ENCODE measurements at regions not wholly inside any gene's neighbourhood (a gene's known extent, or its start where the extent isn't known, plus 50 kb on each side); places are given as distances from the start of the nearest gene placed in this dataset.

- TF ChIP-seq CTCF (IDR thresholded peaks at IDR 0.05) (no peak), POLR2A (IDR thresholded peaks at IDR 0.05) (no peak), POLR2AphosphoS5 (IDR thresholded peaks at IDR 0.05) (no peak)
- intact Hi-C loops (cut with DNase I): no loop called here
Measured at GRCh38 chr22:48212727-48213126, 1450.3 kb downstream of the TBC1D22A start.

GRCh38 chr22:48210812-48211211 lies 1448.4 kb downstream of the TBC1D22A start:
- TF ChIP-seq POLR2AphosphoS5 (IDR thresholded peaks at IDR 0.05) (no peak), CTCF (IDR thresholded peaks at IDR 0.05) (no peak), EP300 (IDR thresholded peaks at IDR 0.05) (no peak), POLR2A (IDR thresholded peaks at IDR 0.05) (no peak)
- Histone ChIP-seq H3K27me3 (peaks cover 0 to 25% (median 0%) of the 10 kb centered on the region in 3 donors), H3K36me3 (no peaks in the 10 kb centered on the region), H3K4me1 (no peaks in the 10 kb centered on the region), H3K27ac (no peak overlapping the region), H3K9me3 (no peaks in the 10 kb centered on the region), H3K4me3 (no peak overlapping the region)
- no peak for DNase-seq
- 61 to 65% methylated on average over 7 of the region's 7 CpGs for WGBS, 2 donors
- intact Hi-C loops (cut with DNase I): no loop called here

More at GRCh38 chr22:48212727-48213126, 1450.3 kb downstream of the TBC1D22A start:
- DNase-seq: no peak
- Histone ChIP-seq H3K4me1 (no peaks in the 10 kb centered on the region), H3K9me3 (no peaks in the 10 kb centered on the region), H3K36me3 (no peaks in the 10 kb centered on the region), H3K27me3 (peaks cover 0 to 23% (median 0%) of the 10 kb centered on the region in 3 donors), H3K27ac (no peak overlapping the region), H3K4me3 (no peak overlapping the region)
- WGBS, 2 donors: 90 to 94% methylated on average over 1 of the region's 1 CpG

- H3K9me3 ChIP-seq: no peaks in the 10 kb centered on the region
- H3K36me3 ChIP-seq: no peaks in the 10 kb centered on the region
- DNase-seq: no peak
- H3K27me3 ChIP-seq: peaks cover 0 to 30% (median 0%) of the 10 kb centered on the region in 3 donors
- no peak for TF ChIP-seq POLR2AphosphoS5 (IDR thresholded peaks at IDR 0.05)
- TF ChIP-seq POLR2A (IDR thresholded peaks at IDR 0.05): no peak
- no peak for TF ChIP-seq EP300 (IDR thresholded peaks at IDR 0.05)
- no peak for TF ChIP-seq CTCF (IDR thresholded peaks at IDR 0.05)
- intact Hi-C loops (cut with DNase I): no loop called here
- H3K4me1 ChIP-seq: no peaks in the 10 kb centered on the region
- H3K4me3 ChIP-seq: no peak overlapping the region
- H3K27ac ChIP-seq: no peak overlapping the region
- WGBS, 2 donors: 52 to 76% methylated on average over 10 of the region's 10 CpGs
Measured at GRCh38 chr22:48210198-48210580, 1447.7 kb downstream of the TBC1D22A start.

- no peaks in the 10 kb centered on the region for H3K9me3 ChIP-seq
- no peak overlapping the region for H3K4me3 ChIP-seq
- intact Hi-C loops (cut with DNase I): no loop called here
- H3K27ac ChIP-seq: no peak overlapping the region
- no peaks in the 10 kb centered on the region for H3K4me1 ChIP-seq
- TF ChIP-seq CTCF (IDR thresholded peaks at IDR 0.05) (no peak), POLR2A (IDR thresholded peaks at IDR 0.05) (no peak), EP300 (IDR thresholded peaks at IDR 0.05) (no peak), POLR2AphosphoS5 (IDR thresholded peaks at IDR 0.05) (no peak)
- H3K36me3 ChIP-seq: no peaks in the 10 kb centered on the region
- 86 to 87% methylated on average over 26 of the region's 26 CpGs for WGBS, 2 donors
- H3K27me3 ChIP-seq: peaks cover 0 to 30% (median 0%) of the 10 kb centered on the region in 3 donors
- no peak for DNase-seq
Measured at GRCh38 chr22:48209473-48210197, 1447.2 kb downstream of the TBC1D22A start.

- H3K4me1 ChIP-seq: no peaks in the 10 kb centered on the region
- intact Hi-C loops (cut with DNase I): no loop called here
- H3K4me3 ChIP-seq: no peak overlapping the region
- H3K27me3 ChIP-seq: peaks cover 0 to 25% (median 0%) of the 10 kb centered on the region in 3 donors
- H3K27ac ChIP-seq: no peak overlapping the region
- TF ChIP-seq CTCF (IDR thresholded peaks at IDR 0.05): no peak
- TF ChIP-seq POLR2AphosphoS5 (IDR thresholded peaks at IDR 0.05): no peak
- no peak for TF ChIP-seq EP300 (IDR thresholded peaks at IDR 0.05)
- H3K9me3 ChIP-seq: no peaks in the 10 kb centered on the region
- DNase-seq: no peak
- 90 to 91% methylated on average over 19 of the region's 19 CpGs for WGBS, 2 donors
- H3K36me3 ChIP-seq: no peaks in the 10 kb centered on the region
Measured at GRCh38 chr22:48208894-48209293, 1446.4 kb downstream of the TBC1D22A start.
